Calu3 (cell line): ENCODE measurements at regions not wholly inside any gene's neighbourhood (a gene's known extent, or its start where the extent isn't known, plus 50 kb on each side); places are given as distances from the start of the nearest gene placed in this dataset.

Experiments used
- BruUV-seq: library from RNA; stranded (reverse); fragments of 400-500 nt; replicated peaks from 2 replicates; lab custom pipeline; 2021; lab: Mats Ljungman, UMichigan
- CTCF ChIA-PET: fragments of 300-600 bp; sonication (Branson Sonifier 250); formaldehyde crosslinking; loops from one replicate; lab custom pipeline; 2022; ENCODE audit warnings: antibody characterized with exemption; lab: Charles Lee
- DNase-seq: peaks from one replicate; pipeline ENCODE4 v3.0.0; 2022
- H3K27ac Mint-ChIP-seq: one replicate; pipeline ENCODE4 v1.8.0; 2022; ENCODE audit warnings: mixed read lengths; ENCODE audit not compliant: unreplicated experiment
- H3K27me3 Mint-ChIP-seq: one replicate; pipeline ENCODE4 v1.8.0; 2022; ENCODE audit warnings: mixed read lengths; ENCODE audit not compliant: unreplicated experiment
- H3K36me3 Mint-ChIP-seq: one replicate; pipeline ENCODE4 v1.8.0; 2022; ENCODE audit warnings: mild to moderate bottlenecking, moderate library complexity, mixed read lengths; ENCODE audit not compliant: insufficient read depth, unreplicated experiment
- H3K4me1 Mint-ChIP-seq: one replicate; pipeline ENCODE4 v1.8.0; 2022; ENCODE audit warnings: mild to moderate bottlenecking, low read depth, mixed read lengths; ENCODE audit not compliant: unreplicated experiment
- H3K4me3 Mint-ChIP-seq: one replicate; pipeline ENCODE4 v1.8.0; 2022; ENCODE audit warnings: mild to moderate bottlenecking, low read depth, moderate library complexity, mixed read lengths; ENCODE audit not compliant: unreplicated experiment
- H3K9me3 Mint-ChIP-seq: one replicate; pipeline ENCODE4 v1.8.0; 2022; ENCODE audit warnings: low read depth, mixed read lengths; ENCODE audit not compliant: unreplicated experiment
- intact Hi-C: fragments of 100-400 bp; cut with micrococcal nuclease; formaldehyde crosslinking; loops from one replicate; pipeline ENCODE4 v1.10.0; 2022; ENCODE audit not compliant: unreplicated experiment
- TF ChIP-seq, protein P1 (sequence below): fragments of 200-600 bp; IDR thresholded peaks from one replicate; pipeline ENCODE4 v1.8.0; 2022; ENCODE audit warnings: antibody characterized with exemption; ENCODE audit not compliant: unreplicated experiment

GRCh38 chr2:49236316-49236715 lies 82.0 kb upstream of the FSHR start:
- Mint-ChIP-seq H3K27me3 (no peaks in the 10 kb centered on the region), H3K4me1 (no peaks in the 10 kb centered on the region)

DNA sequence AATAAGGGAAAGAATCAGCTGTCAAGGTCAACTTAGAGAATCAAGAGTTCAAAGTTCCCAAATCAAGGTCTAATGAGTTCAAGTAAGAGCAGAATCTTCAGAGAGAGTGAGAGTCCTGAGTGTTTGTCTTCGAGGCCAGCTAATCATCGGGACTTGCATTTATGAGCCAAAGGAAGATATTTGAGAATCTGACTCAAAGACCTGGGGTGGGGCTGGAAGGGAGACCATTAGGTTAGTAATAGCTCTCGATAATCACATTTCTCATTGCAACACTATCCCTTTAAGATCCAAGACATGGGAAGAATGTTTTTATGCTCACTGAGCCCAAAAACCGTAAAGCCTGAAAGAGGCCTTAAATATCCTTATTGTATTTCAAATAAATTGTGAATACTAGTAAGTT lies 72.0 kb upstream of the FSHR start:
- H3K9me3 Mint-ChIP-seq, result peaks cover 4% of the 10 kb centered on the region
- no peaks in the 10 kb centered on the region for H3K36me3 Mint-ChIP-seq
- H3K27me3 Mint-ChIP-seq, result no peaks in the 10 kb centered on the region
- intact Hi-C loops, result no loop called here
- H3K4me3 Mint-ChIP-seq, result no peak overlapping the region
- TF ChIP-seq, protein P1, sequence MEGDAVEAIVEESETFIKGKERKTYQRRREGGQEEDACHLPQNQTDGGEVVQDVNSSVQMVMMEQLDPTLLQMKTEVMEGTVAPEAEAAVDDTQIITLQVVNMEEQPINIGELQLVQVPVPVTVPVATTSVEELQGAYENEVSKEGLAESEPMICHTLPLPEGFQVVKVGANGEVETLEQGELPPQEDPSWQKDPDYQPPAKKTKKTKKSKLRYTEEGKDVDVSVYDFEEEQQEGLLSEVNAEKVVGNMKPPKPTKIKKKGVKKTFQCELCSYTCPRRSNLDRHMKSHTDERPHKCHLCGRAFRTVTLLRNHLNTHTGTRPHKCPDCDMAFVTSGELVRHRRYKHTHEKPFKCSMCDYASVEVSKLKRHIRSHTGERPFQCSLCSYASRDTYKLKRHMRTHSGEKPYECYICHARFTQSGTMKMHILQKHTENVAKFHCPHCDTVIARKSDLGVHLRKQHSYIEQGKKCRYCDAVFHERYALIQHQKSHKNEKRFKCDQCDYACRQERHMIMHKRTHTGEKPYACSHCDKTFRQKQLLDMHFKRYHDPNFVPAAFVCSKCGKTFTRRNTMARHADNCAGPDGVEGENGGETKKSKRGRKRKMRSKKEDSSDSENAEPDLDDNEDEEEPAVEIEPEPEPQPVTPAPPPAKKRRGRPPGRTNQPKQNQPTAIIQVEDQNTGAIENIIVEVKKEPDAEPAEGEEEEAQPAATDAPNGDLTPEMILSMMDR, result no peak
- CTCF ChIA-PET, result no interaction called here
- DNase-seq, result no peak
- no peaks in the 10 kb centered on the region for H3K4me1 Mint-ChIP-seq
- BruUV-seq, result no TSS peak
- no peak overlapping the region for H3K27ac Mint-ChIP-seq

More at GRCh38 chr2:49236316-49236715, 82.0 kb upstream of the FSHR start:
- no peaks in the 10 kb centered on the region for H3K36me3 Mint-ChIP-seq
- TF ChIP-seq, protein P1, result no peak
- H3K27ac Mint-ChIP-seq, result no peak overlapping the region
- H3K9me3 Mint-ChIP-seq, result peaks cover 25% of the 10 kb centered on the region
- intact Hi-C loops, result no loop called here
- CTCF ChIA-PET, result no interaction called here
- no peak for DNase-seq
- no peak overlapping the region for H3K4me3 Mint-ChIP-seq
- BruUV-seq, result no TSS peak

DNA sequence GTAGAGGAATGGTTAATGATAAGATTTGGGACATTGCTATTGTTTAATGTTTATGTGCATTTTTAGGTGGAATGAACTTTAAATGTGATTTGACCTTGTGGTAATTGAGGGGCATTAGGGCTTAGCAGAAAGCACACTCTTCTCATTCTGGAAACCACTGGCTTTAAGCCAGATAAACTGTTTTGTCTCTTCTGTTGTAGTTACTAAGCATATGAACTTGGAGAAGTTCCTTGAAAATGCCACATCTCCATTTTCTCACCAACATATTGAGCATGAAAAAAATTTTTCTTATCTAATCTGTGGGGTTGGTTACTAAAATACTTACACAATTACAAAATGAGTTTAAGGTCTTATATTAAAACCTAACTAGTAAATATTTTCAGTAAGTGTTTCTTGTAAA lies 70.8 kb upstream of the FSHR start:
- intact Hi-C loops, result no loop called here
- BruUV-seq, result no TSS peak
- no peak overlapping the region for H3K27ac Mint-ChIP-seq

DNA sequence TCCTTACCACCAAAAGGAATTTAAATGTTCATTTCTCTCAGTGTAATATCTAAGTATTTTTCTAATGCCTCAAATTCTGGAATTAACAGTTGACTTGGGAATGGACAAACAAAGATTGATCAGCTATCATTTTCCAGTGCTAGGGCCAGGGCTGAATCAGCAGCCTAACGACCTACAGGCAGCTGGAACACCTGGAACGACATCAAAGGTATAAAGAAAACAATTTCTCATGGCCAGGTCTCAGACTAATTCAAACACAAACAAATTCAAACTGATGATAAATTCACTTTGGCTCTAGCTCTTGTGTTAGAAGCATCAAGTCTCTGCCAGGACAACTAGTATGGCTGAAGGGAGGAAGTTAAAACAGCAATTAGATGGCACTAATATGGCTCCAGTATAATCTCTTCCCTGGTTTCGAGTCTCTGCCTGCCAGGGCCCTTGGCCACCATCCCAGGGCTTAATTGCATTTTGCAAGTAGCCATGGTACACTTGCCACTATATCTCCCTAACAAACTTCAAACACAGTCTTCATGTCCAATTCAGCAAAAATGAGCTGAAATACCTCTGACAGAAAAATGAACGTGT lies 70.2 kb upstream of the FSHR start:
- DNase-seq, result no peak
- H3K27me3 Mint-ChIP-seq, result no peaks in the 10 kb centered on the region
- no peak overlapping the region for H3K27ac Mint-ChIP-seq
- no peak overlapping the region for H3K4me3 Mint-ChIP-seq
- H3K9me3 Mint-ChIP-seq, result peaks cover 3% of the 10 kb centered on the region
- TF ChIP-seq, protein P1, result no peak
- intact Hi-C loops, result no loop called here
- no peaks in the 10 kb centered on the region for H3K36me3 Mint-ChIP-seq
- CTCF ChIA-PET, result no interaction called here
- no peaks in the 10 kb centered on the region for H3K4me1 Mint-ChIP-seq
- no TSS peak for BruUV-seq

More for the DNA sequence above, 70.8 kb upstream of the FSHR start:
- no peak for DNase-seq
- Mint-ChIP-seq H3K9me3 (peaks cover 2% of the 10 kb centered on the region), H3K27me3 (no peaks in the 10 kb centered on the region), H3K36me3 (no peaks in the 10 kb centered on the region), H3K4me1 (no peaks in the 10 kb centered on the region), H3K4me3 (no peak overlapping the region)
- TF ChIP-seq, protein P1, result no peak
- CTCF ChIA-PET, result no interaction called here
